GM19351 (cell line): ENCODE measurements at regions not wholly inside any gene's neighbourhood (a gene's known extent, or its start where the extent isn't known, plus 50 kb on each side); places are given as distances from the start of the nearest gene placed in this dataset.
"Not testable (repeated sequence)": the region's sequence is repeated elsewhere in the genome, so short reads cannot be mapped to it uniquely, and the experiment has no call there.

Experiments used
- ATAC-seq: cut with Tn5 transposase; IDR thresholded peaks from one replicate; pipeline ENCODE4 v1.9.1; 2021; ENCODE audit warnings: mild to moderate bottlenecking, moderate library complexity; ENCODE audit not compliant: unreplicated experiment

GRCh38 chr2:117170897-117171296 is 643.6 kb upstream of the DDX18 start:
- no peak for ATAC-seq

- ATAC-seq: no peak
These were observed 635.1 kb upstream of the DDX18 start for GRCh38 chr2:117179405-117179804.

- ATAC-seq: no peak
These were observed 623.5 kb upstream of the DDX18 start for GRCh38 chr2:117190856-117191559.

- no peak for ATAC-seq
These were observed 619.1 kb upstream of the DDX18 start for GRCh38 chr2:117195381-117195780.

GRCh38 chr2:117199511-117199910 is 615.0 kb upstream of the DDX18 start:
- ATAC-seq: no peak

- no peak for ATAC-seq
These were observed 601.9 kb upstream of the DDX18 start for GRCh38 chr2:117212562-117212961.

GRCh38 chr2:117217145-117217544 is 597.3 kb upstream of the DDX18 start:
- no peak for ATAC-seq

GRCh38 chr2:117222809-117223208 is 591.7 kb upstream of the DDX18 start:
- no peak for ATAC-seq

GRCh38 chr2:117232305-117232704 is 582.2 kb upstream of the DDX18 start:
- ATAC-seq: no peak

- ATAC-seq: no peak
These were observed 557.1 kb upstream of the DDX18 start for GRCh38 chr2:117257362-117257761.

- no peak for ATAC-seq
These were observed 544.9 kb upstream of the DDX18 start for GRCh38 chr2:117269574-117269973.

- no peak for ATAC-seq
These were observed 542.9 kb upstream of the DDX18 start for GRCh38 chr2:117271631-117272030.

- no peak for ATAC-seq
These were observed 541.4 kb upstream of the DDX18 start for GRCh38 chr2:117273009-117273671.

- ATAC-seq: no peak
These were observed 521.5 kb upstream of the DDX18 start for GRCh38 chr2:117293012-117293411.

- no peak for ATAC-seq
These were observed 515.0 kb upstream of the DDX18 start for GRCh38 chr2:117299451-117299850.

- ATAC-seq: no peak
These were observed 505.4 kb upstream of the DDX18 start for GRCh38 chr2:117308861-117309770.

- no peak for ATAC-seq
These were observed 492.7 kb upstream of the DDX18 start for GRCh38 chr2:117321816-117322215.

GRCh38 chr2:117323331-117323730 is 491.2 kb upstream of the DDX18 start:
- no peak for ATAC-seq

- no peak for ATAC-seq
These were observed 483.9 kb upstream of the DDX18 start for GRCh38 chr2:117330641-117331040.

GRCh38 chr2:117335967-117336366 is 478.5 kb upstream of the DDX18 start:
- ATAC-seq: no peak

- no peak for ATAC-seq
These were observed 478.0 kb upstream of the DDX18 start for GRCh38 chr2:117336496-117336895.

- not testable (repeated sequence) for ATAC-seq
These were observed 476.5 kb upstream of the DDX18 start for GRCh38 chr2:117337981-117338380.
